Kidney (tissue), 13 donors: ENCODE measurements at regions not wholly inside any gene's neighbourhood (a gene's known extent, or its start where the extent isn't known, plus 50 kb on each side); places are given as distances from the start of the nearest gene placed in this dataset.

Experiments used
- DNase-seq, 5 donors: peaks; one replicate each; pipeline ENCODE4 v3.0.0-alpha.2; 2013 to 2020
- FAIRE-seq: peaks from 2 replicates; lab custom pipeline; 2012; peaks lifted over from hg19 to GRCh38; lab: Jason Lieb, UNC
- H3K27ac ChIP-seq, 2 donors: one replicate each; pipeline ENCODE4 v1.7.0; 2013; ENCODE audit warnings: low read depth in 2 of 2, low read length in 2 of 2, inconsistent platforms in 1 of 2
- H3K27me3 ChIP-seq: one replicate; pipeline ENCODE4 v1.7.1; 2013; ENCODE audit warnings: low read length, inconsistent platforms; ENCODE audit not compliant: control insufficient read depth, insufficient read depth
- H3K36me3 ChIP-seq, 3 donors: one replicate each; pipeline versions ENCODE4 v1.7.0 to v1.7.1; 2013; ENCODE audit warnings: low read length in 3 of 3, control low read depth in 1 of 3, inconsistent platforms in 1 of 3; ENCODE audit not compliant: insufficient read depth in 3 of 3, control insufficient read depth in 2 of 3
- H3K4me1 ChIP-seq, 3 donors: one replicate each; pipeline versions ENCODE4 v1.7.0 to v1.7.1; 2013; ENCODE audit warnings: low read length in 3 of 3, inconsistent platforms in 1 of 3, low read depth in 1 of 3; ENCODE audit not compliant: control insufficient read depth in 2 of 3, insufficient read depth in 2 of 3
- H3K4me3 ChIP-seq, 3 donors: one replicate each; pipeline versions ENCODE4 v1.7.0 to v1.8.1; 2013; ENCODE audit warnings: low read length in 3 of 3, control low read depth in 1 of 3, inconsistent platforms in 1 of 3
- H3K9ac ChIP-seq, 3 donors: one replicate each; pipeline versions ENCODE4 v1.7.0 to v1.7.1; 2013; ENCODE audit warnings: low read length in 3 of 3, control low read depth in 1 of 3, inconsistent platforms in 1 of 3
- H3K9me3 ChIP-seq, 3 donors: one replicate each; pipeline versions ENCODE4 v1.7.0 to v1.7.1; 2013; ENCODE audit warnings: low read length in 3 of 3, control low read depth in 1 of 3, inconsistent platforms in 1 of 3; ENCODE audit not compliant: control insufficient read depth in 2 of 3, insufficient read depth in 1 of 3
- intact Hi-C: fragments of 100-400 bp; cut with DNase I; formaldehyde crosslinking; loops from one replicate; pipeline ENCODE4 v1.11.1; 2022
- TF ChIP-seq, protein P1 (sequence below): IDR thresholded peaks from 3 replicates; pipeline ENCODE4 v1.5.1; 2012; ENCODE audit warnings: mild to moderate bottlenecking, moderate library complexity, borderline replicate concordance; ENCODE audit not compliant: insufficient read depth; ENCODE audit errors: extremely low read depth
- donor health status: control.
- donor health status: control.
- donor health status: control.
- donor health status: control.
- donor health status: control.
- donor health status: DM: yes; HTN: yes; CAD: no.
- donor health status: Normal renal cell carcinoma (clear cell type).

DNA sequence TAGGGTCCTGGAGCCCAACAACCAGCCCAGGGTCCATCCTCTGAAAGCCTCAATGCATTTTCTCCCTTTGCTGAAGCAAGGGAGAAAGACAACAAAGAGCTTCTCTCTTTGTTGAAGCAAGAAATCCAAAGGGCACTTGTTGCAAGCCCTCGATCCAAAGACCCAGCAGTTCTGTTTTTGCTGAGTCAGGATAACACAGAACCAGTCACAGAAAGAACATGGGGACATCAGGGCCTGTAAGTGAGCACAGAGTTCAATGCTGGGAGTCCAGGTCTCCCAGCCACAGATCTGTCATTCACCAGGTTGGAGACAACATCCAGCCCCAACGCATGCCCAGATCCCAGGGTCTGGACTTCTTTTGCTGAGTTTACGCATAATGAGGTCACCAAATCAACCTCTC, 315.8 kb upstream of the KLHL29 start:
- TF ChIP-seq, protein P1, sequence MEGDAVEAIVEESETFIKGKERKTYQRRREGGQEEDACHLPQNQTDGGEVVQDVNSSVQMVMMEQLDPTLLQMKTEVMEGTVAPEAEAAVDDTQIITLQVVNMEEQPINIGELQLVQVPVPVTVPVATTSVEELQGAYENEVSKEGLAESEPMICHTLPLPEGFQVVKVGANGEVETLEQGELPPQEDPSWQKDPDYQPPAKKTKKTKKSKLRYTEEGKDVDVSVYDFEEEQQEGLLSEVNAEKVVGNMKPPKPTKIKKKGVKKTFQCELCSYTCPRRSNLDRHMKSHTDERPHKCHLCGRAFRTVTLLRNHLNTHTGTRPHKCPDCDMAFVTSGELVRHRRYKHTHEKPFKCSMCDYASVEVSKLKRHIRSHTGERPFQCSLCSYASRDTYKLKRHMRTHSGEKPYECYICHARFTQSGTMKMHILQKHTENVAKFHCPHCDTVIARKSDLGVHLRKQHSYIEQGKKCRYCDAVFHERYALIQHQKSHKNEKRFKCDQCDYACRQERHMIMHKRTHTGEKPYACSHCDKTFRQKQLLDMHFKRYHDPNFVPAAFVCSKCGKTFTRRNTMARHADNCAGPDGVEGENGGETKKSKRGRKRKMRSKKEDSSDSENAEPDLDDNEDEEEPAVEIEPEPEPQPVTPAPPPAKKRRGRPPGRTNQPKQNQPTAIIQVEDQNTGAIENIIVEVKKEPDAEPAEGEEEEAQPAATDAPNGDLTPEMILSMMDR: no peak
- Histone ChIP-seq H3K27ac (no peak overlapping the region), H3K36me3 (no peaks in the 10 kb centered on the region), H3K9me3 (no peaks in the 10 kb centered on the region), H3K27me3 (no peaks in the 10 kb centered on the region), H3K4me1 (peaks cover 0 to 11% (median 3%) of the 10 kb centered on the region in 3 donors), H3K9ac (no peak overlapping the region), H3K4me3 (no peak overlapping the region)
- DNase-seq (no peak), FAIRE-seq (no peak)
- intact Hi-C loops: no loop called here

DNA sequence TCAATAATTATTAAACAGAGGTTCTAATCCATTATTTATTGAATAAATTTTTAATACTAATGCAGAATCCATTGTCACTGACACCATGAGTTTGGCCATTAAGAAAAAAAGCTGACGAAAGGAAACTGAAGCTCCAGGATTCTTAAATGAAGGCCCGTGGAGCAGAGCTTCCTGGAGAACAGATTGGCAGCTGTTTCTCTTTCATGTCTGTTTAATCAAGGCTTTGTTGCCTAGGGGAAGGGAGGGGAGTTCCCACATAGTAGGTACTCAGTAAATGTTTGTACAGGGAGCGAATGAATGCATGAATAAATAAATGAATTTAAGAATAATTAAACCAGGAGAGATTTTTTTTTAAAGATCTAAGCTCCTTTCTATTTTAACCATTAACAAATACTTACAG, 315.1 kb upstream of the KLHL29 start:
- Histone ChIP-seq H3K27ac (no peak overlapping the region), H3K4me3 (no peak overlapping the region), H3K36me3 (no peaks in the 10 kb centered on the region), H3K27me3 (no peaks in the 10 kb centered on the region), H3K9ac (no peak overlapping the region), H3K9me3 (no peaks in the 10 kb centered on the region), H3K4me1 (peaks cover 0 to 11% (median 3%) of the 10 kb centered on the region in 3 donors)
- no peak for DNase-seq
- no peak for FAIRE-seq
- intact Hi-C loops: no loop called here
- TF ChIP-seq, protein P1: no peak

DNA sequence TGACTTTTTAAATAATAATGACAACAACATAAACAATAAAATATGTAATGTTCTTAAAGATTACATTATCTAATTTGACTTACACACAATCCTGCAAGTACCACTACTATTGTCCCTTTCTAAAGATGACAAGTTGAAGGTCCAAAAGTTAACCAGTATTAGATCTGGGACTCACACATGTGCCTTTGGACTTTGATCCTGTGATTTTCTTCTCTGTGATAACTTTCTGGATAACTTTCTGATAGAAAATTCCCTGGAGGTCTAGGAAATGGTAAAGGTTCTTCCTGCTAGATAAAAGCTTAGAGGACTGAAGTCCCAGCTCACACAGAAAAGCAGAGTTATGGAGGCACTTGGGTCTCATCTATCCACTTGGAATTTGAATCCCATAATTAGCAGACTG, 311.9 kb upstream of the KLHL29 start:
- FAIRE-seq: no peak
- H3K4me1 ChIP-seq: peaks cover 0 to 11% (median 3%) of the 10 kb centered on the region in 3 donors

DNA sequence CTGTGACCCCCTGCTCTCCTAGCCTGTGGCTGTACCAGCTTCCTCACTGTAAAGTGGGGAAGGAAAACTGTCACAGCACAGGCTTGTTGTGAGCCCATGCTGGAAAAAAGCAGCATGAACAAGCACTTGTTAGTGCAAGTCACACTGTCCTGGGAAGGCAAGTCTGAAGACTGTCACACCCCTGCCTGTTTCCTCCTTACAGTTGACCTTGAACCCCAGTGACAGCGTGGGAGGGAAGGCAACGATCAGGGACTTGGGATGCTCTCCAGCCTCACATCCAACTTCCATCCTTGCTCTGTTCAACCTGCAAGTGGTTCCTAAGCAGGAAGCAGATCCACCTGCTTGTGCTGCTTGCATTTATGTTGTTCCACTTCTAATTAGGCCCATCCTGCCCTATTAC, 311.3 kb upstream of the KLHL29 start:
- TF ChIP-seq, protein P1: no peak
- H3K4me3 ChIP-seq: no peak overlapping the region
- intact Hi-C loops: no loop called here
- DNase-seq: no peak
- no peak for FAIRE-seq
- peaks cover 0 to 11% (median 3%) of the 10 kb centered on the region in 3 donors for H3K4me1 ChIP-seq
- H3K9me3 ChIP-seq: no peaks in the 10 kb centered on the region
- no peak overlapping the region for H3K27ac ChIP-seq
- no peaks in the 10 kb centered on the region for H3K27me3 ChIP-seq
- H3K9ac ChIP-seq: no peak overlapping the region
- no peaks in the 10 kb centered on the region for H3K36me3 ChIP-seq

More for the DNA sequence above, 311.9 kb upstream of the KLHL29 start:
- Histone ChIP-seq H3K9me3 (no peaks in the 10 kb centered on the region), H3K4me3 (no peak overlapping the region), H3K27me3 (no peaks in the 10 kb centered on the region), H3K36me3 (no peaks in the 10 kb centered on the region), H3K9ac (no peak overlapping the region), H3K27ac (no peak overlapping the region)
- intact Hi-C loops: no loop called here
- TF ChIP-seq, protein P1: no peak
- DNase-seq: no peak
